BLaER1 (cell line): ENCODE measurements at regions not wholly inside any gene's neighbourhood (a gene's known extent, or its start where the extent isn't known, plus 50 kb on each side); places are given as distances from the start of the nearest gene placed in this dataset.

Experiments used
- H3K27ac ChIP-seq: shearing (Covaris generic); formaldehyde crosslinking; 2 replicates; pipeline ENCODE4 v1.8.1; 2022
- H3K27me3 ChIP-seq: shearing (Covaris generic); formaldehyde crosslinking; 2 replicates; pipeline ENCODE4 v1.8.1; 2022
- H3K36me3 ChIP-seq: shearing (Covaris generic); formaldehyde crosslinking; 2 replicates; pipeline ENCODE4 v1.8.1; 2022
- H3K4me1 ChIP-seq: shearing (Covaris generic); formaldehyde crosslinking; 2 replicates; pipeline ENCODE4 v1.8.1; 2022
- H3K4me2 ChIP-seq: shearing (Covaris generic); formaldehyde crosslinking; 2 replicates; pipeline ENCODE4 v1.8.1; 2022
- H3K4me3 ChIP-seq: shearing (Covaris generic); formaldehyde crosslinking; 2 replicates; pipeline ENCODE4 v1.8.1; 2022
- H3K9ac ChIP-seq: shearing (Covaris generic); formaldehyde crosslinking; 2 replicates; pipeline ENCODE4 v1.8.1; 2022
- H3K9me3 ChIP-seq: shearing (Covaris generic); formaldehyde crosslinking; 2 replicates; pipeline ENCODE4 v1.8.1; 2022
- H4K20me1 ChIP-seq: shearing (Covaris generic); formaldehyde crosslinking; 2 replicates; pipeline ENCODE4 v1.8.1; 2022
- Cebpa-rat ChIP-seq: shearing (Covaris generic); IDR thresholded peaks from 2 replicates; pipeline ENCODE4 v1.8.1; 2022

GRCh38 chr13:44158098-44158521 is 215.5 kb upstream of the SERP2 start:
- no peak for TF ChIP-seq Cebpa-rat
- no peak overlapping the region for H3K4me3 ChIP-seq
- H3K27ac ChIP-seq: no peak overlapping the region
- H3K4me2 ChIP-seq: no peak overlapping the region
- no peak overlapping the region for H3K9ac ChIP-seq
- H3K9me3 ChIP-seq: no peaks in the 10 kb centered on the region
- H4K20me1 ChIP-seq: no peaks in the 10 kb centered on the region
- H3K36me3 ChIP-seq: no peaks in the 10 kb centered on the region
- peaks cover 26% of the 10 kb centered on the region for H3K4me1 ChIP-seq
- H3K27me3 ChIP-seq: no peaks in the 10 kb centered on the region

- no peaks in the 10 kb centered on the region for H4K20me1 ChIP-seq
- no peaks in the 10 kb centered on the region for H3K9me3 ChIP-seq
- no peak for TF ChIP-seq Cebpa-rat
- no peak overlapping the region for H3K27ac ChIP-seq
- H3K4me3 ChIP-seq: no peak overlapping the region
- no peak overlapping the region for H3K4me2 ChIP-seq
- peaks cover 17% of the 10 kb centered on the region for H3K4me1 ChIP-seq
- no peaks in the 10 kb centered on the region for H3K36me3 ChIP-seq
- H3K27me3 ChIP-seq: no peaks in the 10 kb centered on the region
- H3K9ac ChIP-seq: no peak overlapping the region
Measured at GRCh38 chr13:44158881-44159632, 214.6 kb upstream of the SERP2 start.

- no peaks in the 10 kb centered on the region for H3K9me3 ChIP-seq
- no peaks in the 10 kb centered on the region for H3K36me3 ChIP-seq
- H3K4me2 ChIP-seq: no peak overlapping the region; the same call in 1 of the 2 replicates
- no peak for TF ChIP-seq Cebpa-rat
- H3K27ac ChIP-seq: no peak overlapping the region
- H4K20me1 ChIP-seq: no peaks in the 10 kb centered on the region
- H3K4me1 ChIP-seq: peaks cover 17% of the 10 kb centered on the region
- H3K9ac ChIP-seq: no peak overlapping the region
- no peaks in the 10 kb centered on the region for H3K27me3 ChIP-seq
- no peak overlapping the region for H3K4me3 ChIP-seq
Measured at GRCh38 chr13:44159633-44160279, 213.9 kb upstream of the SERP2 start.

DNA sequence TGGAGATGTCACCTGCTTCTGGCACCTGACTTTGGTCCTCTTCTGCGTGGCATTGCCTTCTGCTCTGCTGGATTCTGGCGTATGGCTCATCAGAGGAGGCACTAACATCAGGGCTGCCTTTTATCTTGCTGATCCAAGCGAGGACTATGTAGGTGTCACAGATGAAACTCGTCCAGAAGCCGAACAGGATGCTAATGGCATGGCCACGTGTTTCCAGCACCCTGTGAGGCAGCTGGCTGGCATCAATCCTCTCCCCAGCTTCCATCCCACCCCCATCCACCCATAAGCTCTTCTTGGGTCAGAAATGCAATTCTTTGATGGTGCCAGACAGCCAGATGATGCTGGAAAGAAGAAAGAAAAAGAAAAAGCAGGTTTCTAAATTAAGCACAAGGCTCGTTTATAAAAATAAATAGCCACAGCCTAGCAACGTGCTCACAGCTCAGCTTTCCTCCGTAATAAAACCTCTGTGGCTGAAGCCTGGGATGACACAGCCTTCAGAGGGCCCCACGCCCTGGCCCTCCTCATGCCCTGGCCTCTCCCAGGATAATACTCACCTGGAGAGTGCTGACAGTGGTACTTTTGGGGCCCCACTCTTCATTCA is 212.9 kb upstream of the SERP2 start:
- peaks cover 17% of the 10 kb centered on the region for H3K4me1 ChIP-seq
- TF ChIP-seq Cebpa-rat: no peak
- H3K27ac ChIP-seq: no peak overlapping the region
- H3K27me3 ChIP-seq: no peaks in the 10 kb centered on the region
- H3K9me3 ChIP-seq: no peaks in the 10 kb centered on the region
- H3K9ac ChIP-seq: no peak overlapping the region
- H3K4me3 ChIP-seq: no peak overlapping the region
- no peaks in the 10 kb centered on the region for H4K20me1 ChIP-seq
- no peaks in the 10 kb centered on the region for H3K36me3 ChIP-seq
- peak overlapping the region; percentile 67 for H3K4me2 ChIP-seq

GRCh38 chr13:44163108-44163507 is 210.5 kb upstream of the SERP2 start:
- no peaks in the 10 kb centered on the region for H4K20me1 ChIP-seq
- no peak for TF ChIP-seq Cebpa-rat
- H3K4me3 ChIP-seq: no peak overlapping the region
- peaks cover 17% of the 10 kb centered on the region for H3K4me1 ChIP-seq
- H3K9ac ChIP-seq: no peak overlapping the region
- H3K4me2 ChIP-seq: no peak overlapping the region
- H3K36me3 ChIP-seq: no peaks in the 10 kb centered on the region
- no peak overlapping the region for H3K27ac ChIP-seq
- no peaks in the 10 kb centered on the region for H3K9me3 ChIP-seq
- no peaks in the 10 kb centered on the region for H3K27me3 ChIP-seq

DNA sequence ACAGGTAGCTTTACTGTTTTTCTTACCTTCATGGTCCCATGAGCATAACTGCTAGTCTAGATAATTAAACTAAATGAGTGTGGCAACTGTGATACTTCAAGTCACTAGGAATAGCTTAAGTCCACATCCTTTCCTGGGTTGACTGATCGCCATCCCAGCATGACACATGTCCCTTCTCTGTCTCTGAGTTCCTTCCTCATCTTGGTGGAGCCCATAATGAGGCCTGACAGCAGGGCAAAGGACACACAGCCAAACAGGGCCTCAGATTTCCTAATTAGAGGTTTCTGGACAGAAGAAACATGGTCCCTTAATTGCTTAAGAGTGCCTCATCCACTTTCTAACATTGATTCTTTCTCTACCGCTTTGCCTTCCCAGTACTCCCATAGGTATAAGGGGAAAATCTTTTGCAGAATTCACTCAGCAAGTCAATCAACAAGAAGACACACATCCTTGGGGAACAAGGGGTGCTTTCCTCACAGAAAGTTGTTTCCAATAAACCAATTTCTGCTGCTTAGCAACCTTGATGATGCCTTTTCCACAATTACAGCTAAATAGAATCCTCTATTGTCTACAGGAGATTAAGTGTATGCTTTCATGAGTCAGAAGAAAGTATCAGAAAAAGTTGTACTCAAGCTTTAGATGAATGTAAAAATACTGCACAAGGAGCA is 208.3 kb upstream of the SERP2 start:
- Histone ChIP-seq H3K9ac (no peak overlapping the region), H3K36me3 (no peaks in the 10 kb centered on the region), H3K27ac (no peak overlapping the region), H3K4me3 (no peak overlapping the region), H4K20me1 (no peaks in the 10 kb centered on the region), H3K27me3 (no peaks in the 10 kb centered on the region), H3K9me3 (no peaks in the 10 kb centered on the region), H3K4me1 (peaks cover 15% of the 10 kb centered on the region), H3K4me2 (no peak overlapping the region)
- TF ChIP-seq Cebpa-rat: no peak

GRCh38 chr13:44165889-44166496 is 207.6 kb upstream of the SERP2 start:
- TF ChIP-seq Cebpa-rat: no peak
- Histone ChIP-seq H3K36me3 (no peaks in the 10 kb centered on the region), H3K4me3 (no peak overlapping the region), H3K9ac (no peak overlapping the region), H3K4me1 (peaks cover 9% of the 10 kb centered on the region), H3K27ac (no peak overlapping the region), H3K4me2 (no peak overlapping the region), H4K20me1 (no peaks in the 10 kb centered on the region), H3K27me3 (no peaks in the 10 kb centered on the region), H3K9me3 (no peaks in the 10 kb centered on the region)

GRCh38 chr13:44169018-44169911 is 204.4 kb upstream of the SERP2 start:
- no peak overlapping the region for H3K4me2 ChIP-seq
- H3K27ac ChIP-seq: no peak overlapping the region
- H4K20me1 ChIP-seq: no peaks in the 10 kb centered on the region
- H3K9me3 ChIP-seq: no peaks in the 10 kb centered on the region
- no peak for TF ChIP-seq Cebpa-rat
- no peak overlapping the region for H3K4me3 ChIP-seq
- no peaks in the 10 kb centered on the region for H3K27me3 ChIP-seq
- no peaks in the 10 kb centered on the region for H3K4me1 ChIP-seq
- H3K9ac ChIP-seq: no peak overlapping the region
- no peaks in the 10 kb centered on the region for H3K36me3 ChIP-seq

DNA sequence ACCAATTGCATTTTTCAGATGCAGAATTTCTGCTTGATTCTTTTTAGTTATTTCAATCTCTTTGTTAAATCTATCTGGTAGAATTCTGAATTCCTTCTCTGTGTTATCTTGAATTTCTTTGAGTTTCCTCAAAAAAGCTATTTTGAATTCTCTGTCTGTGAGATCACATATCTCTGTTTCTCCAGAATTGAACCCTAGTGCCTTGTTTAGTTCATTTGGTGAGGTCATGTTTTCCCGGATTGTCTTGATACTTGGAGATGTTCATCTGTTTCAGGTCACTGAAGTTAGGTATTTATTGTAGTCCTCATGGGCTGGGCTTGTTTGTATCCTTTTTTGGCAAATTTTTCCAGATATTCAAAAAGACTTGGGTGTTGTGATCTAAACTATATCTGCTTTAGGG is 202.9 kb upstream of the SERP2 start:
- Histone ChIP-seq H3K27me3 (no peaks in the 10 kb centered on the region), H3K9ac (no peak overlapping the region), H3K4me1 (no peaks in the 10 kb centered on the region), H3K36me3 (no peaks in the 10 kb centered on the region), H3K27ac (no peak overlapping the region), H4K20me1 (no peaks in the 10 kb centered on the region), H3K9me3 (no peaks in the 10 kb centered on the region), H3K4me2 (no peak overlapping the region), H3K4me3 (no peak overlapping the region)
- no peak for TF ChIP-seq Cebpa-rat
